ENCODE measurements at regions not wholly inside any gene's neighbourhood (a gene's known extent, or its start where the extent isn't known, plus 50 kb on each side); places are given as distances from the start of the nearest gene placed in this dataset.

DNA sequence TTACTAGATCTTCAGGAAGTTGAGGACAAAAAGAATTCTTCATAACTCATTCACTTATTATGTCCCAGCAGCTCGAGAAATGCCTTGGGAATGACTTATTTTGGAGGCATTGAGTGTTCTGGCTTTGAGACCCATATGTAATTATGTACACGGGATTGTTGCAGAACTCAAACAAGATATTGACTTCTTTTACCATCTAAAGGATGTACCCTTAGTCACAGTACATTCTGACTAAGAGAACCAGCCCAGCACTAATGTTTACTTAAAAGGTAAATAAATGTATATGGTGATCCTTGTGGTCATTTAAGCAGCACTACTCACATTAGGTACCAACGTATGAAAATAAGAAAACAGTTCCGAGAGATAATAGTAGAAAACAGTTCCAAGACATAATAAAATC lies 268.9 kb downstream of the ADCYAP1 start:
- no peaks in the 10 kb centered on the region for H3K4me1 Mint-ChIP-seq
- TF ChIP-seq, protein P1, sequence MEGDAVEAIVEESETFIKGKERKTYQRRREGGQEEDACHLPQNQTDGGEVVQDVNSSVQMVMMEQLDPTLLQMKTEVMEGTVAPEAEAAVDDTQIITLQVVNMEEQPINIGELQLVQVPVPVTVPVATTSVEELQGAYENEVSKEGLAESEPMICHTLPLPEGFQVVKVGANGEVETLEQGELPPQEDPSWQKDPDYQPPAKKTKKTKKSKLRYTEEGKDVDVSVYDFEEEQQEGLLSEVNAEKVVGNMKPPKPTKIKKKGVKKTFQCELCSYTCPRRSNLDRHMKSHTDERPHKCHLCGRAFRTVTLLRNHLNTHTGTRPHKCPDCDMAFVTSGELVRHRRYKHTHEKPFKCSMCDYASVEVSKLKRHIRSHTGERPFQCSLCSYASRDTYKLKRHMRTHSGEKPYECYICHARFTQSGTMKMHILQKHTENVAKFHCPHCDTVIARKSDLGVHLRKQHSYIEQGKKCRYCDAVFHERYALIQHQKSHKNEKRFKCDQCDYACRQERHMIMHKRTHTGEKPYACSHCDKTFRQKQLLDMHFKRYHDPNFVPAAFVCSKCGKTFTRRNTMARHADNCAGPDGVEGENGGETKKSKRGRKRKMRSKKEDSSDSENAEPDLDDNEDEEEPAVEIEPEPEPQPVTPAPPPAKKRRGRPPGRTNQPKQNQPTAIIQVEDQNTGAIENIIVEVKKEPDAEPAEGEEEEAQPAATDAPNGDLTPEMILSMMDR (IDR thresholded peaks at IDR 0.05; ENCODE audit: unreplicated experiment), result no peak
- H3K36me3 Mint-ChIP-seq, result peaks cover 14% of the 10 kb centered on the region

DNA sequence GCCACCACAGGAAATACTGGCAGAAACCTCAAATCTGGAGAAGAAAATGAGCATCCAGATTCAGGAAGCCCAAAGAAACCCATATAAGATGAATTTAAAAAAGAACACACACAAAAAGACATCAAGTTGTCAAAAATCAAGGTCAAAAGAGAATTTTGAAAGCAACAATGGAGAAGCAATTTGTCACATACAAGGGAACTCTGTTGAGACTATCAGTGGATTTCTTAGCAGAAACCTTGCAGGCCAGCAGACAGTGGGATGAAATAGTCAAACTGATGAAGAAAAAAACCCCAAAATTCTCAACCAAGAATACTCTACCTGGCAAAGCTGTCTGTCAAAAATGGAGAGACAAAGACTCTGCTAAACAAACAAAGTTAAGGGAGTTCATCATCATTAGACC lies 272.6 kb downstream of the ADCYAP1 start:
- Mint-ChIP-seq H3K36me3 (peaks cover 15% of the 10 kb centered on the region), H3K27ac (no peak overlapping the region), H3K27me3 (ENCODE audit: low read depth) (no peaks in the 10 kb centered on the region), H3K9me3 (peaks cover 62% of the 10 kb centered on the region), H3K4me1 (no peaks in the 10 kb centered on the region), H3K4me3 (no peak overlapping the region)
- DNase-seq (ENCODE audit: low spot score in 2 of 2, unreplicated experiment in 2 of 2), result no peak
- TF ChIP-seq, protein P1 (IDR thresholded peaks at IDR 0.05; ENCODE audit: unreplicated experiment), result no peak

More for the DNA sequence above, 268.9 kb downstream of the ADCYAP1 start:
- Mint-ChIP-seq H3K9me3 (peaks cover 31% of the 10 kb centered on the region), H3K27me3 (ENCODE audit: low read depth) (no peaks in the 10 kb centered on the region), H3K4me3 (no peak overlapping the region), H3K27ac (no peak overlapping the region)
- no peak for DNase-seq (ENCODE audit: low spot score in 2 of 2, unreplicated experiment in 2 of 2)

DNA sequence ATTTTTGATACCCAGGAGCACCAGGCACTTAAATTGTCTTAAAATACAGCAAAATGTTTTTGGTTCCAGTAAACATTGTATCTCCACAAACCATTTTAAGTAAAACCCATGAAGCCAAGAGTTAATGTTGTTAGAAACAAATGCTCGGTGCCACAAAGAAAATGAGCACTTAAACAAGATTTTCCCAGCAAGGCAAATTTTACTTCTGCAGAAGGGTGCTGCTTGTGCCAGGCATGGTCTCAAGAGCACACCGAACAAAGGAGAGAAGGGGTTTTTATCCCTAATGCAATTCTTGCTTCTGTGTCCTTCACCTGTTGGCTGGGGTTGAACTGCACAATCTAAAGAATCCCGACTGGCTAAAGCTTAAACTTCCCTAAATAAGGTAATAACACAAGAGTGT lies 286.7 kb downstream of the ADCYAP1 start:
- Mint-ChIP-seq H3K27me3 (ENCODE audit: low read depth) (no peaks in the 10 kb centered on the region), H3K36me3 (peaks cover 1% of the 10 kb centered on the region), H3K27ac (no peak overlapping the region), H3K9me3 (peaks cover 15% of the 10 kb centered on the region), H3K4me1 (no peaks in the 10 kb centered on the region), H3K4me3 (no peak overlapping the region)
- no peak for DNase-seq (ENCODE audit: low spot score in 2 of 2, unreplicated experiment in 2 of 2)
- TF ChIP-seq, protein P1 (IDR thresholded peaks at IDR 0.05; ENCODE audit: unreplicated experiment), result no peak

DNA sequence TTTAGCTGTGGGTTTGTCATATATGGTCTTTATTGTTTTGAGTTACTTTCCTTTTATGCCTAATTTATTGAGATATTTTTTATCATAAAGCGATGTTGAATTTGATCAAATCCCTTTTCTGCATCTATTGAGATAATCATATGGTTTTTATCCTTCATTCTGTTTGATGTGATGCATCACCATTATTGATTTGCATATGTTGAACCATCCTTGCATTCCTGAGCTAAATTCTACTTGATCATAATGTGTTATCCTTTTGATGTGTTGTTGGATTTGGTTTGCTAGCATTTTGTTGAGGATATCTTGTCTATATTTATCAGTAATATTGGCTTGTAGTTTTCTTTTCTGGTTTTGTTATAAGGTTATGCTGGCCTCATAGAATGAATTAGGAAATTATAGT lies 308.5 kb downstream of the ADCYAP1 start:
- H3K4me1 Mint-ChIP-seq, result no peaks in the 10 kb centered on the region
- H3K27ac Mint-ChIP-seq, result no peak overlapping the region
- peaks cover 32% of the 10 kb centered on the region for H3K36me3 Mint-ChIP-seq
- DNase-seq (ENCODE audit: low spot score in 2 of 2, unreplicated experiment in 2 of 2), result no peak
- no peak overlapping the region for H3K4me3 Mint-ChIP-seq
- H3K27me3 Mint-ChIP-seq (ENCODE audit: low read depth), result no peaks in the 10 kb centered on the region
- H3K9me3 Mint-ChIP-seq, result peaks cover 62% of the 10 kb centered on the region
- TF ChIP-seq, protein P1 (IDR thresholded peaks at IDR 0.05; ENCODE audit: unreplicated experiment), result no peak

DNA sequence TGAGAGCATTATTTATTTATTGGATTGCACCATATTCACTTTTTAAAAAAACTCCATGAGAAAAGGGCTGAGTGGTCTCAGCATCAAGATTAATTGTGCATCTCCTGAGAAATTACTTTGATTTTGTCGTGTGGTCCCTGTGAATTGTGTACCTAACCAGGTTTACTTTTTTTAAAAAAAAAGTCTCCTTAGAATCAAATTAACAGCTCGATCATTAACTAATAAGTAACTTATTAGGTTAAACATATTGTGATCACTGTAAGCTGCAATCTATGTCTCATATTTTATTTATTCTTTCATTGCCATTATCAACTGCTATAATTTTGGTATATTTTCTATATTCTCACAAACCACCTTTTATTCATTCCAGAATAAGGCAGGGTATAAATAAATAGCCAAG lies 318.2 kb downstream of the ADCYAP1 start:
- no peaks in the 10 kb centered on the region for H3K4me1 Mint-ChIP-seq
- no peak overlapping the region for H3K4me3 Mint-ChIP-seq
- no peak overlapping the region for H3K27ac Mint-ChIP-seq
- no peaks in the 10 kb centered on the region for H3K27me3 Mint-ChIP-seq (ENCODE audit: low read depth)
- TF ChIP-seq, protein P1 (IDR thresholded peaks at IDR 0.05; ENCODE audit: unreplicated experiment), result no peak
- no peaks in the 10 kb centered on the region for H3K9me3 Mint-ChIP-seq
- H3K36me3 Mint-ChIP-seq, result no peaks in the 10 kb centered on the region
- DNase-seq (ENCODE audit: low spot score in 2 of 2, unreplicated experiment in 2 of 2), result no peak

DNA sequence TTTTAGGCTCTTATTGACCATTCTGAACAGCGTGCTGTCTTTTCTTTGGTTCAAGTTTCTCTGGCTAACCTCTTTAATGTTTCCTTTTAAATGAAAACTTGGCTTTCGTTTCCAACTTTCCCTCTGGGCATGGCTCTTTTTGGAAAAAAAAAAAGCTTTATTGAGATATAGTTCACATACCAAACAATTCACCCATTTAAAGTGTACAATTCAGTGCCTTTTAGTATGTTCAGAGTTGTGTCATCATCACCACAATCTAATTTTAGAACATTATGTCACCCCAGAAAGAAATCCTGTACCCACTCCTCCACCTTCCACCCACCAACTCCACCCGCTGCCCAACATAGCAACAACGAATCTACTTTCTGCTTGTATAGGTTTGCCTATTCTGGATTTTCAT lies 322.4 kb downstream of the ADCYAP1 start:
- no peak overlapping the region for H3K27ac Mint-ChIP-seq
- H3K4me1 Mint-ChIP-seq, result no peaks in the 10 kb centered on the region
- no peak overlapping the region for H3K4me3 Mint-ChIP-seq
- peaks cover 13% of the 10 kb centered on the region for H3K36me3 Mint-ChIP-seq
- TF ChIP-seq, protein P1 (IDR thresholded peaks at IDR 0.05; ENCODE audit: unreplicated experiment), result no peak
- H3K27me3 Mint-ChIP-seq (ENCODE audit: low read depth), result no peaks in the 10 kb centered on the region
- DNase-seq (ENCODE audit: low spot score in 2 of 2, unreplicated experiment in 2 of 2), result no peak
- H3K9me3 Mint-ChIP-seq, result peaks cover 21% of the 10 kb centered on the region

Measured in mesothelial cell of epicardium (in vitro differentiated cells).